ENCODE measurements at regions not wholly inside any gene's neighbourhood (a gene's known extent, or its start where the extent isn't known, plus 50 kb on each side); places are given as distances from the start of the nearest gene placed in this dataset.

GRCh38 chr15:26298010-26298658, 435.0 kb upstream of the ATP10A start:
- TF ChIP-seq POLR2AphosphoS5 (IDR thresholded peaks at IDR 0.05) (no peak), CTCF (IDR thresholded peaks at IDR 0.05) (no peak)

Data from prostate gland (tissue), 2 donors.